ENCODE measurements at regions not wholly inside any gene's neighbourhood (a gene's known extent, or its start where the extent isn't known, plus 50 kb on each side); places are given as distances from the start of the nearest gene placed in this dataset.

DNA sequence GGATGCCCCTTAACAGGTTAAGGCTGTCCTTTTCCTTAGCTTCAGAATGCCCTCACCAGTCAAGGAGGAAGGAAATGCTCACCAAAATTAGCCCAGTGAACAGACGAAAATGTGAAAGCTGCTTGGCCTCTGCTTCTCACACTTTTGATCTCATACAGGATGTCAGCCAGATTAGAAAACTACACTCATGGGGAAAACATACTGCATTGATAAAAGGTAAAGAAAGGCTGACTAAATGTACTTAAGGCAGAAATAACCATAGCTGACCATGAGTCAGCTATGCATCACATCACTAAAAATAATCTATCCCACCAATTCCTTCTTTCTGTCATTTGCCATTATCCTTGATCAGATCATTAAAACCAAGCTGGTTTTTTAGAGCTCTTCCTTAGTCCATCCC lies 198.4 kb upstream of the TENT5A start:
- H3K4me1 ChIP-seq (ENCODE audit: insufficient read depth, low read length) = no peaks in the 10 kb centered on the region
- no peak overlapping the region for H3K23ac ChIP-seq (ENCODE audit: insufficient read length, low read depth, low read length)
- H2BK5ac ChIP-seq (ENCODE audit: insufficient read length, low read length) = no peak overlapping the region
- no peaks in the 10 kb centered on the region for H3K79me2 ChIP-seq (ENCODE audit: insufficient read depth, low read length)
- H4K91ac ChIP-seq (ENCODE audit: insufficient read length, low read depth, low read length) = no peak overlapping the region
- Mint-ChIP-seq H3K4me1 (no peaks in the 10 kb centered on the region), H3K9me3 (no peaks in the 10 kb centered on the region), H3K36me3 (ENCODE audit: insufficient read depth in 1 of 3, low read depth in 3 of 3) (peaks cover 0 to under 1% (median 0%) of the 10 kb centered on the region in 3 experiments; a peak in 1 of 7 replicates), H3K27ac (no peak overlapping the region), H3K4me3 (no peak overlapping the region), H3K27me3 (ENCODE audit: low read depth) (no peaks in the 10 kb centered on the region)
- no peak overlapping the region for H4K8ac ChIP-seq (replicated peaks; ENCODE audit: insufficient read length, low read depth, low read length)
- H2BK120ac ChIP-seq (ENCODE audit: low read depth, low read length, poor library complexity, severe bottlenecking) = no peak overlapping the region
- no peak overlapping the region for H3K4me2 ChIP-seq (ENCODE audit: insufficient read depth, insufficient read length, low read length)
- TF ChIP-seq, protein P1, sequence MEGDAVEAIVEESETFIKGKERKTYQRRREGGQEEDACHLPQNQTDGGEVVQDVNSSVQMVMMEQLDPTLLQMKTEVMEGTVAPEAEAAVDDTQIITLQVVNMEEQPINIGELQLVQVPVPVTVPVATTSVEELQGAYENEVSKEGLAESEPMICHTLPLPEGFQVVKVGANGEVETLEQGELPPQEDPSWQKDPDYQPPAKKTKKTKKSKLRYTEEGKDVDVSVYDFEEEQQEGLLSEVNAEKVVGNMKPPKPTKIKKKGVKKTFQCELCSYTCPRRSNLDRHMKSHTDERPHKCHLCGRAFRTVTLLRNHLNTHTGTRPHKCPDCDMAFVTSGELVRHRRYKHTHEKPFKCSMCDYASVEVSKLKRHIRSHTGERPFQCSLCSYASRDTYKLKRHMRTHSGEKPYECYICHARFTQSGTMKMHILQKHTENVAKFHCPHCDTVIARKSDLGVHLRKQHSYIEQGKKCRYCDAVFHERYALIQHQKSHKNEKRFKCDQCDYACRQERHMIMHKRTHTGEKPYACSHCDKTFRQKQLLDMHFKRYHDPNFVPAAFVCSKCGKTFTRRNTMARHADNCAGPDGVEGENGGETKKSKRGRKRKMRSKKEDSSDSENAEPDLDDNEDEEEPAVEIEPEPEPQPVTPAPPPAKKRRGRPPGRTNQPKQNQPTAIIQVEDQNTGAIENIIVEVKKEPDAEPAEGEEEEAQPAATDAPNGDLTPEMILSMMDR (conservative IDR thresholded peaks at IDR 0.05) = no peak
- WGBS (ENCODE audit: extremely low coverage, insufficient read length, low lambda C conversion rate) = no CpG with 5 or more reads among the region's 1 CpG
- no peaks in the 10 kb centered on the region for H4K20me1 ChIP-seq (ENCODE audit: control insufficient read depth, insufficient read depth, insufficient read length)
- H3K14ac ChIP-seq (ENCODE audit: insufficient read depth, low read length) = no peak overlapping the region
- no peak overlapping the region for H3K4ac ChIP-seq (ENCODE audit: low read depth, low read length)
- H2BK12ac ChIP-seq (ENCODE audit: insufficient read length, low read depth, low read length) = no peak overlapping the region
- no peak overlapping the region for H2AFZ ChIP-seq (ENCODE audit: low read length)
- no peak overlapping the region for H3K27ac ChIP-seq (ENCODE audit: insufficient read length, low read depth, low read length)
- no peak overlapping the region for H2BK20ac ChIP-seq (ENCODE audit: low read depth, low read length, poor library complexity, severe bottlenecking)
- H3K79me1 ChIP-seq (ENCODE audit: insufficient read depth, low read depth, low read length, poor library complexity, severe bottlenecking) = no peaks in the 10 kb centered on the region
- no peak overlapping the region for H3K9ac ChIP-seq (ENCODE audit: extremely low read depth, insufficient read length, low read length)
- H3K9me3 ChIP-seq (ENCODE audit: control insufficient read depth, low read depth, low read length) = no peaks in the 10 kb centered on the region
- no peaks in the 10 kb centered on the region for H3K23me2 ChIP-seq (ENCODE audit: insufficient read length, low read depth, low read length, poor library complexity, severe bottlenecking)
- H3K18ac ChIP-seq (ENCODE audit: insufficient read length, low read depth, low read length) = no peak overlapping the region
- H2BK15ac ChIP-seq (ENCODE audit: low read depth, low read length) = no peak overlapping the region
- no peak overlapping the region for H3T11ph ChIP-seq (ENCODE audit: low read length)
- H2AK5ac ChIP-seq (ENCODE audit: insufficient read length, low read length) = no peak overlapping the region
- no peak overlapping the region for H3K56ac ChIP-seq (ENCODE audit: insufficient read length, low read depth, low read length)
- H3K27me3 ChIP-seq (ENCODE audit: insufficient read depth, low read length) = no peaks in the 10 kb centered on the region
- H4K5ac ChIP-seq (ENCODE audit: insufficient read length, low read depth, low read length) = no peak overlapping the region
- DNase-seq = no peak

Data from H9 (cell line).